NCI-H774 (cell line): ENCODE measurements at regions not wholly inside any gene's neighbourhood (a gene's known extent, or its start where the extent isn't known, plus 50 kb on each side); places are given as distances from the start of the nearest gene placed in this dataset.
A peak's percentile ranks its signal among the peaks of the same experiment; 100 is the strongest.
"Not testable (repeated sequence)": the region's sequence is repeated elsewhere in the genome, so short reads cannot be mapped to it uniquely, and the experiment has no call there.

Experiments used
- DNase-seq: peaks from one replicate; lab custom pipeline; 2025; lab: John Stamatoyannopoulos, UW

DNA sequence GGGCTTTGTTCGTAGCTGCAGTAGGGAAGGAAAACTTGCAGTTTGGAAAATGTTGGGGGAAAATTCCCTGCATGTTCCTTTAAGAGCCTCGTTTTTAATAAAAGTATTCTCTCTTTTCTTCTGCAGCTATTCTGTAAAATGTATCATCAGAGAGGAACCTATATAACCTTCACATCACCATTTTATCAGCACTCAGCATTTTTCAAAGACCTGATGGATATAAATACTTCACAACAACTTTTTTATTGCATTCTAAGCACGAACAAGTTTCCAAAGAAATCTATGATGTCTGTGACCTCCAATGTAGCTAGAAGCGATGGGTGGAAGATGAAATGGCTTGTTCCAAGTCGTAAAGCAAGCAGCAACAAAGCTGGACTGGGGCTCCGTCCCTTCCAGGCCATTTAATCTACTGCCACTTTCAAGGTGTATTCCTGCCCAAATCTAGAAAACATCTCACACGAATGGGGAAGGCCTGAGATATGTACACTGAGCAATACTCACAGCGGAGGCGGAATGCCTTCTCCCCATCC lies 84.0 kb downstream of the NSUN2 start:
- no peak for DNase-seq

DNA sequence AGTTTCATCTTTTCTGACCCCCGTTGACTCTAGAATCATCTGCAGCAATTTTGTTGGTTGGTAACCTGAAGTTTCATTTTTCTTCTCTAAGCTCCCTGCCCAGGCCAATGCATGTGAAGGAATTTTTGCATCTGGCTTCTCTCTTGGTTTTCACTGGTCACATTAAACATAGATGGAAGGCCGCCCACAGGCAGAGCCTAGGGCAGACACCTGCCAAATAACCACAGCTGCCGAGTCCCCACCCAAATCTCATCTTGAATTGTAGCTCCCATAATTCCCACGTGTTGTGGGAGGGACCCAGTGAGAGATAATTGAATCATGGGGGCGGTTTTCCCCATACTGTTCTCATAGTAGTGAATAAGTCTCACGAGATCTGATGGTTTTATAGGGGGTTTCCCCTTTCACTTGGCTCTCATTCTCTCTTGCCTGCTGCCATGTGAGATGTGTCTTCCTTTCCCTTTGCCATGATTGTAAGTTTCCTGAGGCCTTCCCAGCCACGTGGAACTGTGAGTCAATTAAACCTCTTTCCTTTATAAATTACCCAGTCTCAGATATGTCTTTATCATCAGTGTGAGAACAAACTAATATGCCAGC lies 84.8 kb downstream of the NSUN2 start:
- not testable (repeated sequence) for DNase-seq

DNA sequence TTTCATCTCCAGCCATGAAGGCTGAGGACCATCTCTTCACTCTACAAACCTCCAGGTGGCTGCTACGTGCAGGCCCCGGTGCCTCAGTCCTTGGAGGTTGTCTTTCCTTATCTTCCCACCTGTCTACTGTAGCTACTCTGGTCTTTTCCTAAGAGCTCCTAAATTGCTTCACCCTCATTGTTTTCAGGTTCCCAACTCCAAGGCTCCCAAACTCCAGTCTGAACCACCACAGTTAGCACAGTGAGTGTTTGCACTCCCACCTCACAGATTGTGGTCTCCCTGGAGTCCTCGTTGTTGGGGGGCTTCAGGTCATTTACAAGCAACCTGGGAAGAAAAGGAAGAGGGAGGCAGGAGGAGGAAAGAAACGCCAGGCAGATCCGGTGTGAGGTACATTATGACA lies 85.3 kb downstream of the NSUN2 start:
- no peak for DNase-seq

DNA sequence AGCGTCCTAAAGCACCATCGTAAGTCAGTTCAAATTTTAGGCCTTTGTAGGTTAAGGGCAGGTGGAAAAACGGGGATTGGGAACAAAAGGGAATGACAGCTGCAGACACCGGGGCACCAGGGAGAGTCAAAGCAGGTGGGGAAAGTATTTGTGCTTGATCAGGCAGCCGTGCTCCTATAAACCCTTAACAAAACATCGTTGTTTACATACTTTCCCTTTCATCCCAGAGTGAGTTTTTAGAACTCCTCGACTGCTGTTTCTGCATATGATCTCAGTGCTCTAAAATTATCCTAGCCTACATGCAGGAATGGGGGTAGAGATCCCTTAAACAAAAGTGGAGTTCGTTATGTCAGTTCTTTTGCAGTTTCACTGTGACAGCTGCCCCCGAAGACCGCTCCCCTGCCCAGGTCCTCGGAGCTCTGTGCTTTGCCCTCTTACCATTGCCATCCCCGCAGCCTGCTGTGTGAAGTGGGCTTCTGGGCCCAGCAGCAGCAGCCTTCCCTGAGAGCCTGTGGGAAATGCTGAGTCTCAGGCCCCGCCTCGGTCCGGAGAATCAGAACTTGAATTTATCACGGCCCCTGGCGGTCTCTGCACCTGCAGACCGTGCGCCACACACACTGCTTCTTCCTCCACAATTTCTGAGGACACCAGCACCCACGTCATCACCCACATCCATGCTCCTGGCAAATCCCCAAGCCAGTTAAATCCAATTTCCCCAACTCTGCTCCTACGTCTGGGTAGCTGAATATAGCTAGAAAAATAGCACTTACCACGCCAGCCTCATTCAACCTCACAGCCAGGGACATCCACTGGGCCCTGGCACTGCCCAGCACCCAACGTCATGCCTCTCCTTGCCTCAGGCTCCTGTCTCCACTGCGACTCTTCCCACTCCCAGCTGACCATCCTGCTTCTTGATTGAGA lies 86.8 kb downstream of the NSUN2 start:
- DNase-seq = peak; percentile 97

DNA sequence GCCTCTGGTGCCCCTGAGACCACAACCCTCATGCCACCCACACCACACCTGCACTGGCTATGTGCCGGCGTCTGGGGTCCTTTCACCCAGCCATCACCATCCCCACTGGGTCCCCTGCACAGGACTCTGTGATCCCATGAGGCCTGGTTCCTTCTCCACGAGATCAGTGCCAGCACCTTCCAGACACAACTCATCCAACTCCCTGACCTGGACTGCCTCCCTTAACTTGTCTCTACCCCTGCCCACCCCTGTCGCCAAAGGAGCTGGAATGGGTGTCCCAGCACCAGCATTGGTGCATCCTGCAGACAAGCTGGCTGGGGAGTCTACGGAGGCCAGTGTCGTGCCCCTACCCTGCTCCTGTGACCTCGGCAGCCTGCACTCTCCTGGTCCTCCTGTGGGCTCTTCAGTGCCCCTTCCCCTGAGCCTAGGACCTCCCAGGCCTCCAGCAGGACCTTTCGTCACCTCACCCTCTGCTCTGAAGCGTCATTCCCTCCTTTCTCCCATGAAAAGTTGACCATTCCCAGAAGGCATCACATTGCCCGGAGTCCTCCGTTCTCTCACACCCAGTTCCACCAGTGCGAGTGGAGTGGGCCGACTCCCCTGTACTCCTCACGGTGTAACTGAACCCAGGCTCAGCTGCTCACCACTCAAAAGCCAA lies 87.7 kb downstream of the NSUN2 start:
- DNase-seq = no peak

DNA sequence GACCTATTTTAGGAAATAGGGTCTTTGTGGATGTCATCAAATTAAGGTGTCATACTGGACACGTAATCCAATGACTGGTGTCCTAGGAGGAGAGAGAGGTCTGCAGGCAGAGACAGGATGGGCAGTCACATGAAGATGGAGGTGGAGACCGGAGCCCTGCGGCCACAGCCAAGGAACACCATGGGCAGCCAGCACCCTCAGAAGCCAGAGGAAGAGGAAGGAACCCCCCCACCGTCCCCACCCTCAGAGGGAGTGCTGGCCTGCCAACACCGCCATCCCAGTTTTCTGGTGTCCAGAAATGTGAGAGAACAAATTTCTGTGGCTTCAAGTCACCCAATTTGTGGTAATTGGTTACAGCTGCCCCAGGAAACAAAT lies 88.3 kb downstream of the NSUN2 start:
- peak; percentile 19 for DNase-seq
